ENCODE measurements at regions not wholly inside any gene's neighbourhood (a gene's known extent, or its start where the extent isn't known, plus 50 kb on each side); places are given as distances from the start of the nearest gene placed in this dataset.

DNA sequence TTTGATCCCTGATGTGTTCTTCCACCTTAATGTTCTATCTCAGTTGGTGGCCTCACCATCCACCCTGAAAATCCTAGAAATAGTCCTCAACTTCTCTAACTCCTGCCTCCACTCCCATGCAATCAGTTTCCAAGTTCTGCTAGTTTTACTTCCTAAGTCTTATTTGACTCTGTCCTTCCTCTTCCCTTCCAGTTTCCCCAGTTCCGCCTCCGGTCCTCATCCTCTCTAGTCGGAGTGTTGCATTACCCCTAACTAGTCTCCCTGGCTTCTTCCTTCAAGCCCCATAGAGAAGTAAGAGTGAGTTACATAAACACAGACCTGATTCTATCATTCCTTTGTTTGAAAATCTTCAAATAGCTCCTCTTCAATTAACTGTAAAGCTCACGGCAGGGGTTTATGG is 236.5 kb downstream of the GXYLT1 start:
- H3K27ac ChIP-seq: no peak overlapping the region
- no peaks in the 10 kb centered on the region for H3K36me3 ChIP-seq
- TF ChIP-seq POLR2A (IDR thresholded peaks at IDR 0.05) (no peak), CTCF (IDR thresholded peaks at IDR 0.05) (no peak)
- H3K9me3 ChIP-seq: no peaks in the 10 kb centered on the region
- no peaks in the 10 kb centered on the region for H3K27me3 ChIP-seq
- H3K4me1 ChIP-seq: no peaks in the 10 kb centered on the region
- DNase-seq: no peak
- no peak overlapping the region for H3K4me3 ChIP-seq
- intact Hi-C loops (cut with DNase I; ENCODE audit: low total_unique reads): no loop called here

DNA sequence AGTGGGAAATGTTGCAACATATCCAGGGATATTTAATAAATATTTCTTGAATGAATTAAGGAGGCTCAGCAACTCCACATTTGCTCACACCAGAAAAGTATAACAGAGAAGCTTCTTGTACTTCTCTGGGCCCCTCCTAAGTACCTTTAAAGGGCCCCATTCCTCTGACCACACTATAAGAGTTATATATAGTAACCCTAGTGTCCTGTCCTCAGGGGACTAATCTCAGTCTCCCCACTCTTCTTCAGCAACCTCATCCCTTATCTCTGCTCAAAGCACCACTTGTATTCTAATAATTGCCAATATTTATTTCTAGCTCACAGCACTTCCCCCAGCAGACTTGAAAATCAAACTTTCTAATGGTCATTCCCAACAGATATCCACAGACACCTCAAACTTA is 237.1 kb downstream of the GXYLT1 start:
- Histone ChIP-seq H3K27ac (no peak overlapping the region), H3K4me3 (no peak overlapping the region), H3K4me1 (no peaks in the 10 kb centered on the region), H3K36me3 (no peaks in the 10 kb centered on the region), H3K9me3 (no peaks in the 10 kb centered on the region), H3K27me3 (no peaks in the 10 kb centered on the region)
- TF ChIP-seq CTCF (IDR thresholded peaks at IDR 0.05): no peak
- TF ChIP-seq POLR2A (IDR thresholded peaks at IDR 0.05): no peak
- DNase-seq: no peak
- intact Hi-C loops (cut with DNase I; ENCODE audit: low total_unique reads): no loop called here

DNA sequence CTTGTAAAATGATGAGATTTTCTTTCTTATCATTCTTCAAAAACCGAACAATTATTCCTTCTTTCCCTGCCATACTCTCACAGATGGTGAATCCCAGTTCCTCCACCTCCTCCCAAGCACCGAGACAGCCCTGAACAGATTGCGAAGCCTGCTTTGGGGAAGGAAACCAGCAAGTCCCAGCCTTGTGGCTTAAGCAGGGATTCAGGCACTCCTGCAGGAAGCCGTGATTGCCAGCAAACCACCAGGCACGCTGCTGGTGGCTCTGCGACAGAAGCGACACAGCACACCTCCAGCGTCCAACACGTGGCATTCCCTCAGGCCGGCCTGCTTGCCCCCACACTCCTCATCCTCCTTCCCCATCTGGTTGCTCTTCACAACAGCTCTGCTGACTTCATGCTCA is 237.7 kb downstream of the GXYLT1 start:
- intact Hi-C loops (cut with DNase I; ENCODE audit: low total_unique reads): no loop called here
- Histone ChIP-seq H3K36me3 (no peaks in the 10 kb centered on the region), H3K4me1 (no peaks in the 10 kb centered on the region), H3K27me3 (no peaks in the 10 kb centered on the region), H3K27ac (no peak overlapping the region), H3K9me3 (no peaks in the 10 kb centered on the region), H3K4me3 (no peak overlapping the region)
- TF ChIP-seq CTCF (IDR thresholded peaks at IDR 0.05): no peak
- no peak for DNase-seq

DNA sequence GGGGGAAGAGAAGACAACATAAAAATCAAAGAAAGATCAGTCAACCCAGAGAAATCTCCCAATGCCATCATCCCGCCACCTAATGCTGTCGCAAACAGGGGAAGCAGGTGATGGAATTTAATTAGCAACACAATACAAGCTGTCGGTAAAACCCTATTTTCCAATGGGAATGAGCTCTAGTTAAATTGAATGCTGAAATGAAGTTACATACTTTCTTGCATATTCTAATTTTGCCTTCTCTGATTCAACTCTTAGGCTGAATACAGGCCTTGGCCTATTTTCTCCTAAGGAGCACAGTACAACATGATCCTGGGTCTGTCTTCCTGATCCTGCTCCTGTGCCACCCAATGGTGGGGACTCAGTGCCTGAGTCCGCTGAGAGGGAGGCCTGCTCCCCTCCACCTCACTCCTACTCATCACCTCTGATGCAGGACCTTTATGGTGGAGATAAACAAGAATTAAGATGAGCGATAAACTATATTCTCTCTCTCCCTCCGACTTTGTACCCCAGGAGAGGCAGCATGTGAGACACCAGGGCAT is 238.8 kb downstream of the GXYLT1 start:
- no peaks in the 10 kb centered on the region for H3K36me3 ChIP-seq
- no peak overlapping the region for H3K4me3 ChIP-seq
- H3K4me1 ChIP-seq: no peaks in the 10 kb centered on the region
- H3K9me3 ChIP-seq: no peaks in the 10 kb centered on the region
- no peak overlapping the region for H3K27ac ChIP-seq
- no peak for TF ChIP-seq CTCF (IDR thresholded peaks at IDR 0.05)
- TF ChIP-seq POLR2A (IDR thresholded peaks at IDR 0.05): no peak
- intact Hi-C loops (cut with DNase I; ENCODE audit: low total_unique reads): no loop called here
- no peak for DNase-seq
- no peaks in the 10 kb centered on the region for H3K27me3 ChIP-seq

DNA sequence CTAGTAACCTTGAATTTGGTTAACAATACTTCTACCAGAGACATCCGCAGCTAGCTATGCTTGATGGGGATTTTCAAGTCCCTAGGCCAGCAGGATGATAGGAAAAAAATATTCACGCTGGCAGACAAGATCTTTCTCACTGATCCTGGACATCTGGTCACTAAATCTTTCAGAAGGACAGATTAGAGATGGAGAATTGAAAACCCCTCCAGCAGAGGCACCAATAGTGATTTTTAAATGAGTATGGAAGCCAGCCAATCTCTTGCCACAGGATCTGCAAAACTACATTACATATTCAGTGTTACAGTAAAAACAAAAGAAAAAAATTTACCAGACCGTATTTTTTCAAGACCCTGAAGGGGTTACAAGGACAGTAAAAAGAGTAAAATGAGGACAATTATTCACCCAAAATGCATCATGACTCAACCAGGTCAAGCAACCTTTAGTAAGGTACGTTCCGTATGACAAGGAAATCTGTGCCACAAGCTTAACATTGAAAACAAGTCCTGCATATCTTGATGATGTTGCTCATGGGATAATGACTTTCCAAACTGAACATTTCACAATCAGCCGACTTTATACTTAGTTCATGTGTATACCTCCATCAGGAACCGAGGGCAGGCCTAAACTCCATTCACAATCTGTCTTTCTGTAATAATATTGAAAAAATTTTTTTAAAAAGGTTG is 239.5 kb downstream of the GXYLT1 start:
- no peak for DNase-seq
- Histone ChIP-seq H3K36me3 (no peaks in the 10 kb centered on the region), H3K27me3 (no peaks in the 10 kb centered on the region), H3K4me1 (no peaks in the 10 kb centered on the region), H3K27ac (no peak overlapping the region), H3K9me3 (no peaks in the 10 kb centered on the region), H3K4me3 (no peak overlapping the region)
- TF ChIP-seq POLR2A (IDR thresholded peaks at IDR 0.05): no peak
- no peak for TF ChIP-seq CTCF (IDR thresholded peaks at IDR 0.05)
- intact Hi-C loops (cut with DNase I; ENCODE audit: low total_unique reads): no loop called here

Data from uterus (tissue), 3 donors.